GM18498 (cell line): ENCODE measurements at regions not wholly inside any gene's neighbourhood (a gene's known extent, or its start where the extent isn't known, plus 50 kb on each side); places are given as distances from the start of the nearest gene placed in this dataset.

Experiments used
- ATAC-seq: cut with Tn5 transposase; IDR thresholded peaks from one replicate; pipeline ENCODE4 v1.9.1; 2021; ENCODE audit warnings: mild to moderate bottlenecking, moderate library complexity; ENCODE audit not compliant: unreplicated experiment

DNA sequence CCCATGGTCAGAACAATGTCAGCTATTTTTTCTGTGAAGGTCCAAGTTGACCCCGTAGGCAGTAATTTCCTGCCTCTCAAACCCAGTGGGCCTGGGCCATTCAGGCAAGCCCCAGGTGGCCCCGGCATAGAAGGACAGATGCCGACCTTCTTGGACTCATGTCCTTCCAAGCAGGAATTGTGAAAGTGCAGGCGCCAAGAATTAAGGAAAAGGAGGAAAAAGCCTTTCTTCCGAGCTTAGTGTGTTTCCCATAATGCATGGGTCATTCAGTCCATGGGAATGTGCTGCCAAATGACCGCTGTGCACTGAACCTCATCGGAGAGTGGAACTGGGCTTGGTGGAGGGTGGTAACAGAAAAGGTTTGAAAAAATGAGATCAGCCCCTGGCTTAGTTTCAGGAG is 196.5 kb upstream of the HS3ST1 start:
- no peak for ATAC-seq

DNA sequence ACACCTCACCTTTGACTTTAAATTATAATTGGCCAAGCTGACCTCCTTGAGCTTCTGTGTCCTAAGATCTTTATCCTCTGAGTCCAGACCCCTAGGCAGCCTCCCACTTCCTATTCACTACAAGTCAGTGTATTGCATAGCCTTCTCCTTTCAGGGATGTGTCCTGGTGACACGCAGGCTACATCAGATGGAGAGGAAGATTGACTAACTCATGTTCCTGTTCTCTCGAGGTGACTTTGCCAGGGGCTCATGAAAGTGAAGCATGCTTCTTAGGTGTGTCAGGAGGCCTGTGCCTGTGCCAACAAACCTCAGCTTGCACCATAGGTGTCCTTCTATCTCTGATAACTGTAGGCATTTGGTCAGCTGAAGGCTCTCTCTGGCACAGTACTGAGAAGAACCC is 195.7 kb upstream of the HS3ST1 start:
- ATAC-seq, result no peak

DNA sequence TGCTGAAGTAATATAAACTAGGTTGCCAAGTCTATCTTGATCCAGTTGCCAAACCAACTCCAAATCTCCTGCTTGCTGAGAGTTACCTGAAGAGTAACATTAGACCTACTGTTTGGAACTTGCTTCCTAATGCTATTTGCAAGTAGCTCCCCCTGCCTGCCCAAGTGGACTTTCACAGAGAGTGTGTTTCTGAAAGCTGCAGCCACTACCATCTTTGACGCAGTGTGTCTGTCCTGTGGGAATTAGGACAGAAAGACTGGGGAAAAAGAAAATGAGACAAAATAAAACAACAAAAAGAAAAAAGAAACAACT is 195.0 kb upstream of the HS3ST1 start:
- ATAC-seq, result no peak

DNA sequence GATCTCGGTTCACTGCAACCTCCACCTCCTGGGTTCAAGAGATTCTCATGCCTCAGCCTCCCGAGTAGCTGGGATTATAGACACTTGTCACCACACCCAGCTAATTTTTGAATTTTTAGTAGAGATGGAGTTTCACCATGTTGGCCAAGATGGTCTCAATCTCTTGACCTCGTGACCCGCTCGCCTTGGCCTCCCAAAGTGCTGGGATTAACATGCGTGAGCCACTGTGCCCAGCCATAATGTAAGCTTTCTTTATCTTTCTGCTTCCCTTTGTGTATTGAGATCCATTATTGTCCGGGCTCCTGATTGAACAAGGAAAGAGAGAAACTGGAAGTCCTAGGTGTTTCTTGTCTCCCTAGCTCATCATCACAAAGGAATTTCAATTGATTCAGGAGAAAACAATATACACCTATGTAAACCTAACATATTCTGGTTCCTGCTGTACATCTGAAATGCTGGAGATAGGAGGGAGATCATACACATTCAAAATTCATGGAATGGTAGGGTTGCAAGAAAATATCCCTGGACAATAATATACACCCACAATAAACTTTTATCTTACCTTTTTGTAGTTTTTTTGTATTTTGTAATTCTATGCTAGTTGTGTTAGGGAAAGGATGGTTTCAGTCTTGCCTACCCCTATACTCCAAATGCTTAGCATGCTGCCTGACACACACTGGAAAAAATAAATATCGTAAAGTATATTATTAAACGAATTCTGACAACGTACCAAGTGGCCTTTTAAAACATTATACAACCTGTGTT is 194.4 kb upstream of the HS3ST1 start:
- no peak for ATAC-seq

DNA sequence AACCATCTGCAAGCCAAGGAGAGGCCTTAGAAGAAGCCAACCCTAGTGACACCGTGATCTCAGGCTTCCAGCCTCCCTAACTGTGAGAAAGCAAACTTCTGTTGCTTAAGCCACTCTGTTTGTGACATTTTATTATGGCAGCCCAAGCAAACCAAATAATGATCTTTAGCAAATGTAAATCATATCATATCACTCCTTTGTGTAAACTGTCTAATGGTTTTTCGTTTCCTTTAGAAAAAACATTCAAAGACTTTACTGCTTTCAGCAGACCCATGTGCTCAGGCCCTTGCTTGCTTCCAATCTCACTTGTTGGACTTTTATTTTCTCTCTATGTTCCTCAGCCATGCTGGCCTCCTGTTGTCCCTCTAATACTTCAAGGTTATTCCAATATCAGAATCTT is 192.2 kb upstream of the HS3ST1 start:
- no peak for ATAC-seq

DNA sequence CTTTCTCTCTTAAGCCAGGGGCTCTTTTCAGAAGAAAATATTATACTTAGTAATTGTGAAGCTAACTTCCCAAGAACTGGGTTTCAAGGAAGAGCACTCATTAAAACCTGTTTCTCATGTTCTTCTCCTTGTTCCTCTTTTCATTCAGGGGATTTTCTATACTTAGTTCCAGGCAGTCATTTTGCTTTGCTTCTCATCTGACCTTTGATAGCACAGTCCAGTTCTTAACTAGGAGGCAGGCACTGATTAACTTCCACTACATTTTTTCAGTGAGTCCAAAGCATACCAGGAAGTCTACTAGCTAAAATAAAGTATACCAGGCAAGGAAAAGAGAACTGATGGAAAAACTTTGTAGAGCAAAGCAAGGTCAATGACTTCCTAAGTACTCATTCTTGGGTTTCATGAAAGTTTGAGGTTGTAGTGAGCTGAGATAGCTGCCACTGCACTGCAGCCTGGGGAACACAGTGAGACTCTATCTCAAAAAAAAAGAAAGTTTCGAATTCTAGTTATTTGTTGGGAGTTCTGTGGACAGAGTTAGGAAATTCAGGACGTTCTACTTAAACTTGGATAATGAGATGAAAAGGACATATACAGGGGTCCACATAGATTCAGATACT is 190.1 kb upstream of the HS3ST1 start:
- no peak for ATAC-seq

DNA sequence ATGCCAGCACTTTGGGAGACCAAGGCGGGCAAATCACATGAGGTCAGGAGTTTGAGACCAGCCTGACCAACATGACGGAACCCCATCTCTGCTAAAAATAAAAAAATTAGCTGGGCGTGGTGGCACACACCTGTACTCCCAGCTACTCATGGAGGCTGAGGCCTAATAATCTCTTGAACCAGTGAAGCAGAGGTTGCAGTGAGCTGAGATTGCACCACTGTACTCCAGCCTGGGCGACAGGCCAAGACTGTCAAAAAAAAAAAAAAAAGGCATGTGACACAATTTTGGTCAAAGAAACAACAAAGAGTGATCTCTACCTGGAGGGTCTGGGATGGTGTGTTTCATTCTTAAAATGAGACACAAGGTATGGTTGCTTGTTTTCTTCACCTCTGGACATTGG is 188.2 kb upstream of the HS3ST1 start:
- no peak for ATAC-seq

DNA sequence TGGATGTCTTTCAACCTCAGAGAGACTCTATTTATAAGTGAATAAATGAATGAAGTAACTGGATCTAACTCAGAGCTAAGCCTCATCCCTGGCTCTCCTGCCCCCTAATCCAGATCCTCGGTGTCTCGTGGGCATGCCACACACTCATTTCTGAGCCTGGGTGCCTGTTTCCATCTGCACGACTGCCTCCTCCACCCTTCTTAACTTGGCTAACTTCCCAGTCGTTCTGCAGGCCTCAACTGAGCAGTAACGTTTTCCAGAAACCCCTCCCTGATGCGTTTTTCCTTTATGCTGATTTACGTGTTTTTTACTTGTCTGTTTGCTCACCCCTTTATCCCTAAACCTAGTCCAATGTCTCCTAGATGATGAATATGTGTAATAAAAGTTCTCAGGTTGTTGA is 186.9 kb upstream of the HS3ST1 start:
- ATAC-seq, result no peak

DNA sequence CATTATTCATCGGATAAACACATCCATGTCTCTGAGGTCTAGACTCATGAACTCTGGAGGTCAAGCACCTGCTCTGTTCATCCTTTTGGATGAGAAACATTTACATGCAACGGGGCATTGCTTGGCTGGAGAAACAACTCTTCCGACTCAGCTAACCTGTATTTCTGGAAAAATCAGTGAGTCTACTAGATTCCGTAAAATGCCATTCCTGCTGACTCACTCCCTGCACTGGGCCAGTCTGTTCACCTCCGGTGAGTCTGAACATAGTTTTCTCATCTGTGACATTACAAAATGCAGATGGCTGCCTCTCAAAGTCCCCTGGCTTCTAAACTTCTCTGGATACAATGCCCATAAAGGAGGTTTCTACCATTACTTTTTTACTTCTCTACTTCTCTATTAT is 185.7 kb upstream of the HS3ST1 start:
- ATAC-seq, result no peak

DNA sequence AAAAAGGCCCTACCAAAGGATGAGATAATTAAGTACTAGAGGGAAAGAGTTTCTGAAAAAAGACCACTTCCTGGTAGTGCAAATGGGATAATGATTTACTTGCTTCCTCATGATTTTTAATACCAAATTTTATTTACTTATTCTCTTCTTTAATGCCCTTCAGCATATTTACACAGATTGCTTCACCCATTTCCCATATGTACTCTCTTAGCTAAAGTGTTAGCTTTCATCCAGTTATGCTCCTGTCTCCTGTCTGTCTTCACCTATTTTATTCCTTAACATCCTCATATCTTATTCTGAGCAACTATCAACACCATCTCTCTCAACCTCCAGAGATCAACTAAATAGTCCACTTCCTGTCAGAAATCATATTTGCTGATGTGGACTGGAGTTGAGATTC is 183.2 kb upstream of the HS3ST1 start:
- no peak for ATAC-seq

DNA sequence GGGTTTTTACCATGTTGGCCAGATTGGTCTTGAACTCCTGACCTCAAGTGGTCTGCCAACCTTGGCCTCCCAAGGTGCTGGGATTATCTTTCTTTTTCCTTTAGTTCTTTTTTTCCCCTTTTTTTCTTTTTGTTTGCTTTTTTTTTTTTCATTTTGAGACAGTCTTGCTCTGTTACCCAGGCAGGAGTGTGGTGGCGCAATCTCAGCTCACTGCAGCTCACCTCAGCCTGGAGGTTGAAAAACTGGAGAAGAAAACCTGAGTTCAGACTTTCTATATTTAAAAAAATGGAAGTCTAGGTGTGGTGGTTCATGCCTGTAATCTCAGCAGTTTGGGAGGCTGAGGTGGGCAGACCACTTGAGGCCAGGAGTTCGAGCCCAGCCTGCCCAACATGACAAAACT is 181.1 kb upstream of the HS3ST1 start:
- ATAC-seq, result no peak

DNA sequence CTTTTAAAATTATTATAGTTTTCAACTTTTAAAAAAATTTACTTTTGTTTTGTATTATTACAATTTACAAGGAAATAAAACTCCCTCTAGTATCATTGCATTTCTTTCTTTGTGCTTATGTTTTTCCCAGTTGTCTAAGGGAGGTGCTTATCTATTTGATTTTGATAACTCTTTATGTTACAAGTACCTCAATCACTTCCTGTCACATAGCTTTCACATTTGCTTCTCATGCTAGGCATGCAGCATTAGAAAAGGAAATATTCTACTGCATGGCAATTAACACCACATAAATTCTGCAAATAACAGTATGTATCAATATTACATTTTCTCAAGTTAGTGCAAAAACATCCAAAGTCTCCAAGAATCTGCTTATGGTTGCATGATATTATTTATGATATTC is 180.3 kb upstream of the HS3ST1 start:
- no peak for ATAC-seq

DNA sequence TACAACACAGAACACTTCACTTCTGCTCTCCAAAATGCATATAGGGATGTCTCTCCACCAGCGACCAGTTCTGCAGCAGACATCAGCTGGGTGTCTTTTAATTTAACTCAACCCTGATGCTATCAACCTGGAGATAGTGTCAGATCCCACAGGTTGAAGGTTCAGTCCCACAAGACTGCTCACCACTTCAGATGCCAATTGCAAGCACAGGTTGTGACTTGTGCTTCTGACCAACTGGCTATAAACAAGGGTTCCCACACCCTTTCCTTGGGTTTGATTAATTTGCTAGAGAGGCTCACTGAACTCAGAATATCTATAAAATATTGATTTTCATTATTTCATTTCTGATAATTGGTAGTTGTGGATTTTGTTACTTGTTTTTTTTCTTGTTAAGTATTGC is 177.4 kb upstream of the HS3ST1 start:
- no peak for ATAC-seq

DNA sequence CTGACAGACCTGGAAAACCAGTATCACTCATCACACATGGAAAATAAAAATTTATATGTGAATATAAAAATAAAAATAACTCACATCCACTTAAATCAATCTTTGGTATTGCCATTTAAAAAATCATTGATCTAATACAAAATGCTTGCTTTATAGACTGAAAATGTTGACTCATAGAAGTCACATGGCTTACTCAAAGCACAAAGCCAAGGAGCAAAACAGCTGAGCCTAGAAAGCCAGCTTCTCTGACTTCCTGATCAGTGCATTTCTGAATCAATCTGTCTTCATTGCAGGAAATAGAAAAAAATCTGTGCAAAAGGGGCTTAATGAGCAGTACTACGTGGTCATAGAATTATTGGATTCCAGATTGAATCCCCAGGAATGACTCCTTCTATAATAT is 176.9 kb upstream of the HS3ST1 start:
- no peak for ATAC-seq

DNA sequence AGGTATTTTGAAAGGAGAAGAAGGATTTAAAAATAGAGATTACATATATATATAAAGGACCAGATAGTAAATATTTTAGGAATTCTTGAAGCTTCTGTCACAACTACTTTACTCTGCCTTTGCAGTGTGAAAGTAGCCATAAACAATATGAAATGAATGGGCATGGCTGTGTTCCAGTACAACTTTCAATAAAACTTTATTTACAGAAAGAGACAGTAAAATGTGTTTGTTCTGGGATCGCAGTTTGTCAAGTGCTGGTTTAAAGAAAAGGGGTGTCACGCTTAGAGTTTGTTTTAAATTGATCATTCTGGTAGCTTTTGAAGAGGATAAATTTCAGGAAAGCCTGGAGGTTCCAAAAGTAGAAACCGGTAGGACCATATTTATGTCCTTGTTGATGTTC is 176.1 kb upstream of the HS3ST1 start:
- no peak for ATAC-seq

DNA sequence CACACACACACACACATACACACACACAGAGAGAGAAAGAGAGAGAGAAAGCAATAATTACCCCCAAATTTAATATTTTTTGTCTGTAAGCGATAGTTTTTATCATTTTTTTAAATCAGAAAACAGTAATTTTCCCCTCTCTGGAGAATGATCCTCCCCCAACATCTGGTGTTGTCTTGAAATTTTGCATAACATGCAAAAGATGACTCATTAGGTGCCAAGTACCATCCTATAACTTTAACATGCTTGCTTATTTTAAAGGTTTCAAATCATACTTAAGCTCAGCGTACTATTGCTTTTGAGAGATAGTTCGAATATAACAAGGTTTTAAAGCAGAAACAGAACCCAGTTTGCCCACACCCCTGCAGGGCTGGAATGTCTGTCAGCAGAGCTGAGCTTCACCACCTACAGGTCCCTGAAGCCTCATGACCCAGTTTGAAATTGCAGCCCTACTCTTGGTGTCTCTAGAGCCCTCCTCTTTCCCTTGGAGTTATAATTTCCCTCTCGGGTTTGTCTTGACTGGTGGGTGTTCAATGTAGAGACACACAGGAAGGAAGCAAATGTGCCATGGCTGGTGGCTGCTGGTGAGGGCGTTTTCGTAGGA is 175.0 kb upstream of the HS3ST1 start:
- ATAC-seq, result no peak

DNA sequence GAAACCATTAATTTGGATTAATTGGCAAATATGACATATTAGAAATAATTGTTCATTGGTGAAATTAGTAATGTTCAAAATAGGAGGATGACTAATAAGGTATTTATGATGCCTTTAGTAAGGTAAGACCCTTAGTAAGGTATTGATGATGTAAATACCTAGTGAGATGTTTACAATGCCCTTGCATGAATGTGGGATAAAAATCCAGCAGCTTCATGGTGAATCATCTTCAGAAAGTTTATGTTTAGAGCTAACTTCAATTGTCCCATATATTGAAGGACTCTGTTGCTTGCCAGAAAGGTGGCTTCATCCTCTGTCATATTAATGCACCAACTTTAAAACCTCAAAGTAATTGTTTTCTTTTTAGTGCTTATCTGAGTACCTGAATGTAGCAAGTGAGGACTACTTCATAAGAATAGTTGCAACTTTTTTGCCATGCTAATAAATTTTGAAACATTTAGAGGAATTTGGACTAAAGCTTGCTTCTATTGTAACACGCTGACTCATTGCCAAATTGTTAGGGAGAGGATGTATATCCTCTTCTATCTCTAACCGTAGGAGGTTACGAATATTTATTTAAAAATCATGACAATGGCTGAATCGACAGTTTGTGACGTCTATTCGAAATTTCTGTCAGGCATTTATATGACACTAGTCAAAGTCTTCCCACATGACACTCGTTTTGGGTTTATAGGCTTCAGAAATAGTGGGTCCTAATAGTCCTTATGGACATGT is 174.1 kb upstream of the HS3ST1 start:
- no peak for ATAC-seq

DNA sequence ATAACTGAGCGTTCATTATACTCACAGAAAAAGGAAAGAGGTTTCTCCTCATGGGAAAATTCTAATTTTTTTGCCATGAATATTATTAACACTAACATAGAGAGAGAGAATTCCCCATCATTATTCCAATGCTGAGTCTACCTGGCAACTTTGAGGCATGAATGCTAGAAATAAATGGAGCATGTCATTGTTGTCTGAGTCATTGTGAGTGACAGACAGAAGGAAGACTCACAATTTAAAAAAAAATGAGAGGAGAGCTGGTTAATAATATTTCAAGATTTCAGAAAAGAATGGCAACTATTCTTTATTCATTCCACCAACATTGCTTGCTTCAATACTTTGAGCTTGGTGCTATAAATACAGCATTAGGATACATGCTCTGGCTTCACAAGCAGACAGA is 170.4 kb upstream of the HS3ST1 start:
- no peak for ATAC-seq

DNA sequence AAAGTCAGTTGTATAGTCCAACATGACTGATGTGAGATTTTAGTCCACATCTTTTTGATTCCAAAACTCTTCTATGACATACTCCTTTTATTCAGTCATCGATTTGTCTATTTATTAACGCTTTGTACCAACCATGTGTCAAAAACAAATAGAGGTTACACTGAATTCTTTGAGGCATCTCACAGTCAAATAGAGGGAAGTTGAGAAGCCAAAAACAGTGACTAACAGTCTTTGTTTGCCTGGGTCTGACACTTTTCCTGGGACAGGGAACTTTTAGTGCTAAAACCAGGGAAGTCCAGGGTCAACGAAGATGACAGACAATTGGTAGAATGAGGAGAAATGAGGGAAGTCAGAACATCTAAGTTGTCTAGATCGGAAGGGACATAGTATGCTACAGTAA is 169.9 kb upstream of the HS3ST1 start:
- no peak for ATAC-seq

DNA sequence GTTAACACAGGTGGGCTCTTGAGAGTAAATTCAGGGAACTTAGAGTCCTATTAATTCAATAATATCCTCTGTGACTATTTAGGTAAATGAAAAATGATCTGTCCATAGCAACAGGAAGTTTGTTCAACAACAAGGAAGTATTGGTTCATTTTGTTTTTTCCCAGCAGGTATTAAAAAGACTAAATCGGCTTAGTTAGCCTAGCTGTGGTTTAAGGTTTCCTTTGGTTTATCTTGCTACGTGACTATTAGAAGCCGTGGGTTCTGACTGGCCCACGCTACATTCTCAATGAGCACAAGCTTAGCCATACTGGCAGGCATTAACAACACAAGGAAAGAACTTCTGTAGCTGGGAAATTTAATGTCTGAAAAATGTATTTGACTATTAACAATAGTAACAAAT is 168.8 kb upstream of the HS3ST1 start:
- ATAC-seq, result no peak

DNA sequence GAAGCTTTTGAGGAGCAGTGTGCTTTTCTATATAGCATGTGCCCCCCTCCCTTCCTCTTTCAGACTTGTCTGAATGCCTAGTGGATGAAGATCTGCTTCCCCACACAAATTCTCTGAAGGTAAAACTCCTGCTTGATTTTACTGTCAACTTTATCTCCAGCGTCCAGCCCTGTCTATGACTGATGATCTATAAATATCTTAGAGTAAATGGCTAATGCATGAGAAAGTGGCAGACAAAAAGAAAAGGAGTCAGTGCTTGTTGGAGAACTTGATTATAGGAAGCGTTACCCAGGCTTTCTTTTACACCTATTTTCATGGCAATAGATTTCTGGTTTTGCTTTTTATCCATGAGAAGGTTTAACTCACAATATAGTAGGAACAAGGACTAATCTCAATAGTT is 168.3 kb upstream of the HS3ST1 start:
- ATAC-seq, result no peak

DNA sequence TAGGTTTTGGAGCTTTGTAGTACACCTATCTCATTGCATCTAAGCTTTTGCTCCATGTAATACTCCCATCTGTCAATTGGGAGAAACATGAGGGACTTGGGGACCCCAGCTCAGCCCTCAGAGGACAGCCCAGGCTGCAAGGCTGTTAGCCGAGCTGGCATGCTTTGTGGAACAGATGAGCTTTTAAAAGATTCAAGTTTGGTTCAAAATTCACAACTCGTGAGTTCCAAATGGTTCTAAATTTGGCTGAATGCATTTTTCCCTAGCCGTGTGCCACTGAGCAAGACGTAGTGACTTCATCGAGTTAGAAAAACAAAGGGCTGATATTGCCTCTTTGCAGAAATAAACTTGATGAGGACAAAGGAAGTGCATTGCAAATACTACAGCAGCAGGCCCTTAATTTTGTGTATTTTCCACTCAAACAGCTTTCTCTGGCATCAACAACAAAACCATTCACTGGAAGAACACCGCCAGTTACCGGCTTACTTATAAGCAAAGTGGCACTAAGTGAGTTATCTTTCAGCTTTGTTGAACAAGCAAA is 165.0 kb upstream of the HS3ST1 start:
- no peak for ATAC-seq
